ENCODE measurements at regions not wholly inside any gene's neighbourhood (a gene's known extent, or its start where the extent isn't known, plus 50 kb on each side); places are given as distances from the start of the nearest gene placed in this dataset.

GRCh38 chr20:21956591-21956990, 251.1 kb downstream of the PAX1 start:
- POLR2A ChIA-PET (ENCODE audit: unreplicated experiment): no interaction called here
- H3K4me3 ChIP-seq: no peak overlapping the region
- no peaks in the 10 kb centered on the region for H3K79me2 ChIP-seq (ENCODE audit: low read depth)
- no peaks in the 10 kb centered on the region for H3K27me3 ChIP-seq (ENCODE audit: insufficient read depth, low read depth)
- no peaks in the 10 kb centered on the region for H3K9me2 ChIP-seq (ENCODE audit: insufficient read depth)
- no TSS peak for BruUV-seq (replicated peaks)
- H3K9me3 ChIP-seq (ENCODE audit: insufficient read depth, low read depth): no peaks in the 10 kb centered on the region
- no peak for DNase-seq
- H4K20me1 ChIP-seq (ENCODE audit: insufficient read depth): no peaks in the 10 kb centered on the region
- H2AFZ ChIP-seq: no peak overlapping the region
- no peak overlapping the region for H3K27ac ChIP-seq
- intact Hi-C loops (cut with micrococcal nuclease; ENCODE audit: unreplicated experiment): no loop called here
- TF ChIP-seq EZH2 (IDR thresholded peaks at IDR 0.05; ENCODE audit: low read depth): no peak
- TF ChIP-seq CTCF (conservative IDR thresholded peaks at IDR 0.05): no peak
- H3K4me1 ChIP-seq (replicated peaks; ENCODE audit: insufficient read depth): no peaks in the 10 kb centered on the region
- H3F3A ChIP-seq (ENCODE audit: insufficient read depth, low read depth): no peaks in the 10 kb centered on the region
- CTCF ChIA-PET: no interaction called here
- H3K4me2 ChIP-seq: no peak overlapping the region
- no peaks in the 10 kb centered on the region for H3K36me3 ChIP-seq (ENCODE audit: low read depth)

- Histone ChIP-seq H2AFZ (no peak overlapping the region), H3K36me3 (ENCODE audit: low read depth) (no peaks in the 10 kb centered on the region)
These were observed 241.9 kb downstream of the PAX1 start for GRCh38 chr20:21947406-21947805.

GRCh38 chr20:21944227-21944626, 238.8 kb downstream of the PAX1 start:
- Histone ChIP-seq H3F3A (ENCODE audit: insufficient read depth, low read depth) (no peaks in the 10 kb centered on the region), H3K9me3 (ENCODE audit: insufficient read depth, low read depth) (no peaks in the 10 kb centered on the region), H4K20me1 (ENCODE audit: insufficient read depth) (no peaks in the 10 kb centered on the region), H3K9me2 (ENCODE audit: insufficient read depth) (no peaks in the 10 kb centered on the region), H3K27ac (no peak overlapping the region), H3K4me2 (no peak overlapping the region), H3K27me3 (ENCODE audit: insufficient read depth, low read depth) (no peaks in the 10 kb centered on the region), H3K4me3 (no peak overlapping the region), H2AFZ (no peak overlapping the region), H3K4me1 (replicated peaks; ENCODE audit: insufficient read depth) (no peaks in the 10 kb centered on the region), H3K36me3 (ENCODE audit: low read depth) (no peaks in the 10 kb centered on the region), H3K79me2 (ENCODE audit: low read depth) (no peaks in the 10 kb centered on the region)
- no TSS peak for BruUV-seq (replicated peaks)
- TF ChIP-seq CTCF (conservative IDR thresholded peaks at IDR 0.05) (no peak), EZH2 (IDR thresholded peaks at IDR 0.05; ENCODE audit: low read depth) (no peak)
- intact Hi-C loops (cut with micrococcal nuclease; ENCODE audit: unreplicated experiment): no loop called here
- ChIA-PET CTCF (no interaction called here), POLR2A (ENCODE audit: unreplicated experiment) (no interaction called here)
- DNase-seq: no peak

More at GRCh38 chr20:21947406-21947805, 241.9 kb downstream of the PAX1 start:
- no peak overlapping the region for H3K4me3 ChIP-seq
- no peak overlapping the region for H3K27ac ChIP-seq
- intact Hi-C loops (cut with micrococcal nuclease; ENCODE audit: unreplicated experiment): no loop called here
- no peak overlapping the region for H3K4me2 ChIP-seq
- no peaks in the 10 kb centered on the region for H3K4me1 ChIP-seq (replicated peaks; ENCODE audit: insufficient read depth)
- ChIA-PET POLR2A (ENCODE audit: unreplicated experiment) (no interaction called here), CTCF (no interaction called here)
- TF ChIP-seq EZH2 (IDR thresholded peaks at IDR 0.05; ENCODE audit: low read depth) (no peak), CTCF (conservative IDR thresholded peaks at IDR 0.05) (no peak)
- BruUV-seq (replicated peaks): no TSS peak
- no peaks in the 10 kb centered on the region for H4K20me1 ChIP-seq (ENCODE audit: insufficient read depth)
- no peak for DNase-seq
- H3F3A ChIP-seq (ENCODE audit: insufficient read depth, low read depth): no peaks in the 10 kb centered on the region
- H3K9me2 ChIP-seq (ENCODE audit: insufficient read depth): no peaks in the 10 kb centered on the region
- no peaks in the 10 kb centered on the region for H3K9me3 ChIP-seq (ENCODE audit: insufficient read depth, low read depth)
- H3K27me3 ChIP-seq (ENCODE audit: insufficient read depth, low read depth): no peaks in the 10 kb centered on the region
- no peaks in the 10 kb centered on the region for H3K79me2 ChIP-seq (ENCODE audit: low read depth)
